ENCODE measurements at regions not wholly inside any gene's neighbourhood (a gene's known extent, or its start where the extent isn't known, plus 50 kb on each side); places are given as distances from the start of the nearest gene placed in this dataset.
"Not testable (repeated sequence)": the region's sequence is repeated elsewhere in the genome, so short reads cannot be mapped to it uniquely, and the experiment has no call there.

DNA sequence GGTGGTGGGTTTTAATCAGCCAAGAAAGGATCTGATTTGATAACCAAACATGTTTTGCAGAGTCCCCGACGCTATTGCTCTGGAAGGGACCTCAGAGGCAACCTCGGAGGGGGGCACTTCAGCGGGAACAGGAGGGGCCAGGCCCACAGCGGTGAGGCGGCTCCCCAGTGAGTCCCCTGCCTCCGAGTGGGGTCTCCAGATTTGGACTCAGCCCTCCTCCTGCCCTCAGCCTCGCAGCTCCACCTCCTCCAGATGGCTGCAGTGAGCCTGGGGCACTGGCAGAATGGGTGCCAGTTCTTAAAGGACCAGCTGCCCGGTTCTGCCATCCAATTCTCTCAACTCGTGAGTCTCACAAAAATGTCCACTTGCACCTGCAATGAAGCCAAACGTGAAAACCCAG lies 61.0 kb upstream of the NANOS1 start:
- DNase-seq = peak in 1 of 2 experiments; percentile 36

DNA sequence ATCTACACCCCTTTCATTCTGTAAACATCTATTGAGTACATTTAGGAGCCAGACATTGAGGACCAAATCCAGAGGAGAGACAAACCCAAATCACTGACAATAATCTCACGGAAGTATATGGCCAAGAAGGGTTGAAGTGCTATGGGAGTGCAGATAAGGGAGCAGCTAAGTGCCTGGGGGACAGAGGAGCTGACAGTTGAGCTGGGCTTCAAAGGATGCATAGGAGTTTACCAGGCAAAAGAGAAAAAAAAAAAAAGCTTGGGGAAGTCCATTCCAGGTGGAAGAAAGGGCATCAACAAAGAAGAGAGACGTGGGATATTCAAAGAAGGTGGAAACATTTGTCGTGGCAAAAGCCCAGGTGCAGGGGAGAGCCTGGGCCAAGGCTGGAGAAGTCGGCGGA lies 60.5 kb upstream of the NANOS1 start:
- no peak for DNase-seq

DNA sequence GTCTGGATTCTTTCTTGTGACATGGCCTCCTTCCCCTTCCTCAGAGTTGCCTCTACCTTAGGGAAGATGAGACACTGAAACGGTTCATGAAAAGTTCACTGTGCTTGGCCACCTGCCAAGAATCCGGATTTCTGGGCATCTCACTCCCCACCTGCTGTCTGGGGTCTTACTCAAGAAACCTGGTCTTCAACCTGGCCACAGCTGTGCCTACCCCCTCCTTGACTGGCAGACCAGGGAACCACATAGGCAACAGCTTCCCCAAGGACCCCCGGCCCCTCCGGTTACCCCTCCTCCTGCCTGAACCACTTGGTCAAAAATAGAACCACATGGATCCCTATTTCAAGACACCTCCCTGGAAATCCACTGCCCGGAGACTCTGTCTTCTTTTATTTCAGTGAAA lies 58.7 kb upstream of the NANOS1 start:
- DNase-seq = peak in 1 of 2 experiments; percentile 15

GRCh38 chr10:118971187-118971586 lies 58.3 kb upstream of the NANOS1 start:
- DNase-seq = no peak

- no peak for DNase-seq
Measured at GRCh38 chr10:118971876-118972275, 57.6 kb upstream of the NANOS1 start.

DNA sequence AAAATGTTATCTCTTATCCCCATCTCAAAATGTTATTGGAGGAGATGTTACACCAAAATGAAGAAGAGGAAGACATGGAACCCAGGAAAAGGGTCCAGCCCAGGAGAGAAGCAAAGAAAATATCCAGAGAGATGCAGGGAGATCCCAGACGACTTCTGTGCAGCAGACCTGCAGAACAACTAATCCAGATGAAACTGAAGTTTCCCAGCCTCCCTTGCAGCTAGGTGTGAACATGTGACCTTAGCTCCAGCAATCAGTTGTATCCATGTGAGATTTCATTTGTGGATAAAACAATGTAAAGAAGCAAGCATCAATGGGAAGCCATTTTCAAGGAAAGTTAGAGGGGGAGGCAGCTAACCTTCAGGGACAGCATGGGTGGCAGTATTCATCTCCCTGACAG lies 55.8 kb upstream of the NANOS1 start:
- DNase-seq = no peak

GRCh38 chr10:118974951-118975350 lies 54.6 kb upstream of the NANOS1 start:
- DNase-seq = no peak

DNA sequence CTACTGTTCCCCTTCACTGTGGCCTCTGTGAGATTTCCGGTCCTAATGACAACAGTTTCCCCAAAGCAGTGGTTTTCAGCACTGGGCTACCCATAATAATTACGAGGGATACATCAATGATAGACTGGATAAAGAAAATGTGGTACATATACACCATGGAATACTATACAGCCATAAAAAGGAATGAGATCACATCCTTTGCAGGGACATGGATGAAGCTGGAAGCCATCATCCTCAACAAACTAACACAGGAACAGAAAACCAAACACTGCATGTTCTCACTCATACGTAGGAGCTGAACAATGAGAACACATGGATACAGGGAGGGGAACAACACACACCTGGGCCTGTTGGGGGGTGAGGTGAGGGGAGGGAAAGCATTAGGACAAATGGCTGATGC lies 53.3 kb upstream of the NANOS1 start:
- DNase-seq = not testable (repeated sequence)

DNA sequence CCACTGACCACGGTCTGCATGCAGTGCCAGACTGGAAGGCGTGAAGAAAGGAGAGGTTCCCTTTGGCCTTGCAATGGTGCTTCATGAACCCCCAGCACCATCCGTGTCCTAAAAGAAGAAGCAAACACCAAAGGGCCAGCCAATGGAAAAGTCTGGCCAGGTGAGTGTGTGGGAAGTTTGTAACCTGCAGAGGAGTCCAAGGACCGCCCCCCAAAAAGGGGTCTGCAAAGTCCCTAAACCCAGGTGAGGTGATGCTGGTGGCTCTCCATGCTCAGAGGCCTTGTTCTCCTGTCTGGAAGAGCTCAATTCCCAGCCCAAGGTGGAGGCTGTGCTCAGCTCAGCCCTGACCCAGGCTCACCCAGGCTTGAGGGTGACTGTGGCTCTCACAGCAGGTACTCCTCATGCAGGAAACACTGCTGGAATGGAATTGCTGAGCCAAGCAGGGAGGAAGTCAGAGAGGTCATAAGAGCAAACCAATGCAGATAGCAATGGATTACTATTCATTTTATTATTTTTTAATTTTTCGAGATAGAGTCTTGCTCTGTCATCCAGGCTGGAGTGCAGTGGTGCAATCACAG lies 52.4 kb upstream of the NANOS1 start:
- DNase-seq = no peak

DNA sequence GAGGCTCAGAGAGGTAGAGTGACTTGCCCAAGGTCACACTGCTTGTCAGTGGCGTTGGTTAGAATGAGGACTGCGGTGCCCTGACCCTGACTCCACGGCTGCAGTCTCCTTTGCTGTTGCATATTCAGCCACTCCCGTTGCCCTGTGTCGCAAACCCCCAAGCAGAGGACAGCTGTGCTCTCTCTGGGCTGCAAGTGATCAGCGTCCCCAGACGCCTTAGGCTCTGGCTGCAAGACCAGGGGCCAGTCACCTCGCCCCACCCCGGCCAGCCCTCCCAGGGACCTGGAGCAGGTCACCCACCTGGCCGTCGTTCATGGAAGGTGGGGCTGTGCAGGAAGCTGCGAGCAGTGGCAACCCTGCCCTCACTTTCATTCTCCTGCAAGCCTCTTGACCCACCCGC lies 51.7 kb upstream of the NANOS1 start:
- no peak for DNase-seq

DNA sequence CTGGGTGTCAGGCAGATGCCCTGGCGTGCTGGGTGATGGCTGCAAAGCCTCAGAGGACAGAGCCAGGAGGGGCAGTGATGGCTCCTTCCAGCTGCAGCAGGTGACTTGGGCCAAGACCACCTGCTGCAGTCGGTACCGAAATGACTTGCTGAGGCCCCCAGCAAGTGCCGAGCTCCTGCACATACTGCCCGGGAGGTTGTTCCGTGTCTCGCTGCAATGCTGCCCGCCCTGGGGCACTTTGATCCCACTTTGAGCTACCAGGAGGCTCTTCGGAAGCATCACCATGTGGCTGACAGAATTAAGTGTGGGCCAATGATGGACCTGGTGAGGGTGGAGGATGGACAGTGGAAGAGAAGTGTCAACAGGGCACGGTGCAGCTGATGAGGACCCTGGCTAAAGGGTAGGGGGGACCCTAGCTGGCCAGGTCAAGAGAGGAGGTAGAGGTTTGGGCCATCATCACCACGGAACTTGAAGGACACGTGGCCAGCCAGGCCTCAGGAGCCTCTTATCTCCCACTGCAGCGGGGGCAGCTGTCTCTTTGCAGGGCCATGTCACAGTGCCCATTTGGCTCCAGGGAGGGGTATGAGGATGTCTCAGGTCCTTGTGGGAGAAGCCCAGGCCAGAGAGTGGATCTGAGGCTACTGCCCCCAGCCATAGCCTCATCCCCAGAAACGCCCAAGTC lies 51.1 kb upstream of the NANOS1 start:
- DNase-seq = no peak

DNA sequence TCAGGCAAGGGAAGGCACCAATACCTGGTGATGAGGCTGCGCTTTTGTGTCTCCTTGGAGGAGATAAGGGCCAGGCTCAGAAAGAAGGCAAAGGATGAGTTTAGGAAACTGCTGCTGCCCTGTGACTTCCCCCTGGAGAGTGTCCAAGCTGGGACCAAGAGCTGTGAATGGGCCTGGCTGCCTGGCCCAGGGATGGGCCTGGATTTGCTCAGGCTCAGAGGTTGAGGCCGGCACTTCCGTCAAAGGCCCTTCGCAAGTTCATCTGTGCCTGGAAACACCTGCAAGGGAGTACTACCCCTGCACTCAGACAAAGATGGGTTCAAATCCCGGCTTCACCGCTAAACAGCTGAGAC lies 50.5 kb upstream of the NANOS1 start:
- DNase-seq = no peak

GRCh38 chr10:118979661-118980060 lies 49.9 kb upstream of the NANOS1 start:
- no peak for DNase-seq
